ENCODE measurements at regions not wholly inside any gene's neighbourhood (a gene's known extent, or its start where the extent isn't known, plus 50 kb on each side); places are given as distances from the start of the nearest gene placed in this dataset.

DNA sequence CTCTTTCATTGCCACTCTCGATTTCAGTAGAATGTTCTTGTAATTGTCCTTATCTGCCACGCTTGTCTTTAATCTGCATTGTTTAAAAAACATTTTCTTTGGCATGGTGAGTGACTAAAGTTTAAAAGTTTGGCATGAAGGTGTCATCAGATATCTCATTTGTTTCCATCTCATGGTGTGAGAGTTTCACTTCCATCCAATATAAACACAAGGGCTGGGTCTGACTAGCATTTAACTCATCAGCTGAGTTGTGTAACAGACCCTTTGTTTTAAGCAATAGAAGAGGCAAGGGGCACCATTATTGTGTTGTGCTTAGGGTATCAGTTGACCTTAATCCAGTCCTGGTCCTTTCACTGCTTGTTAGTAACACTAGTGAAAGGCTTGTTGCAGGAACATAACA lies 49.9 kb upstream of the IL12A start:
- Histone ChIP-seq H3K36me3 (ENCODE audit: control insufficient read depth, insufficient read depth, low read length) (no peaks in the 10 kb centered on the region), H3K4me1 (ENCODE audit: control insufficient read depth, insufficient read depth, low read length) (no peaks in the 10 kb centered on the region), H3K9me3 (replicated peaks; ENCODE audit: control insufficient read depth, low read depth, low read length) (peaks cover 6% of the 10 kb centered on the region), H3K4me3 (ENCODE audit: low read length) (no peak overlapping the region), H3K27ac (ENCODE audit: low read length) (no peak overlapping the region), H3K27me3 (ENCODE audit: control insufficient read depth, insufficient read depth, low read length) (no peaks in the 10 kb centered on the region)
- DNase-seq = no peak
- WGBS (ENCODE audit: insufficient coverage) = no CpG with 5 or more reads among the region's 2 CpGs

Measured in muscle of leg (tissue), 3 donors.